Hepatocyte (in vitro differentiated cells): ENCODE measurements at regions not wholly inside any gene's neighbourhood (a gene's known extent, or its start where the extent isn't known, plus 50 kb on each side); places are given as distances from the start of the nearest gene placed in this dataset.

ENCODE experiments used
- EZH2phosphoT487 ChIP-seq: fragments of 200-600 bp; sonication (generic); IDR thresholded peaks from one replicate; pipeline ENCODE4 v1.6.1; 2018; ENCODE audit warnings: antibody characterized with exemption, mild to moderate bottlenecking, low read depth, moderate library complexity; ENCODE audit not compliant: unreplicated experiment, severe bottlenecking
- TF ChIP-seq, protein P1 (sequence below): fragments of 200-600 bp; sonication (generic); IDR thresholded peaks from 2 replicates; pipeline ENCODE4 v1.5.1; 2016; ENCODE audit warnings: antibody characterized with exemption, mild to moderate bottlenecking; ENCODE audit not compliant: poor library complexity

DNA sequence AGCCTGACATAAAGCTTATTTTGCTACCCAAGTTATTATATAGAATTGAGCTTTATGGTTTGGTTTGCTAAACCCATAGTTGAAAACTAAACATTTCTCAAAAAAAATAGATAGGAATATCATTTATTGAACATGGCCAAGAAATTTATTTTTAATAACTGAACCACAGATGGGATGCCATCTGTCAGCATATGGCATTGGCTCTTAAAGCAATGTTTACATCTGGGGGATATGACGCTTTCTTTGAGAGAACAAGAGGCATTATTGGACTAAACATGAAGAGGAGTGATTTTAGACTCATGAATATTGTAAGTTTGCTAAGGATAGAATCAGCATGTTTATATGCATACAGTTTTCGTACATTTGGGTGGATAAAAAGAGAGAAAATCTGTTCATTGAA, 132.6 kb upstream of the SLIT2 start:
- TF ChIP-seq, protein P1, sequence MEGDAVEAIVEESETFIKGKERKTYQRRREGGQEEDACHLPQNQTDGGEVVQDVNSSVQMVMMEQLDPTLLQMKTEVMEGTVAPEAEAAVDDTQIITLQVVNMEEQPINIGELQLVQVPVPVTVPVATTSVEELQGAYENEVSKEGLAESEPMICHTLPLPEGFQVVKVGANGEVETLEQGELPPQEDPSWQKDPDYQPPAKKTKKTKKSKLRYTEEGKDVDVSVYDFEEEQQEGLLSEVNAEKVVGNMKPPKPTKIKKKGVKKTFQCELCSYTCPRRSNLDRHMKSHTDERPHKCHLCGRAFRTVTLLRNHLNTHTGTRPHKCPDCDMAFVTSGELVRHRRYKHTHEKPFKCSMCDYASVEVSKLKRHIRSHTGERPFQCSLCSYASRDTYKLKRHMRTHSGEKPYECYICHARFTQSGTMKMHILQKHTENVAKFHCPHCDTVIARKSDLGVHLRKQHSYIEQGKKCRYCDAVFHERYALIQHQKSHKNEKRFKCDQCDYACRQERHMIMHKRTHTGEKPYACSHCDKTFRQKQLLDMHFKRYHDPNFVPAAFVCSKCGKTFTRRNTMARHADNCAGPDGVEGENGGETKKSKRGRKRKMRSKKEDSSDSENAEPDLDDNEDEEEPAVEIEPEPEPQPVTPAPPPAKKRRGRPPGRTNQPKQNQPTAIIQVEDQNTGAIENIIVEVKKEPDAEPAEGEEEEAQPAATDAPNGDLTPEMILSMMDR = no peak
- no peak for TF ChIP-seq EZH2phosphoT487
